ENCODE measurements at regions not wholly inside any gene's neighbourhood (a gene's known extent, or its start where the extent isn't known, plus 50 kb on each side); places are given as distances from the start of the nearest gene placed in this dataset.

DNA sequence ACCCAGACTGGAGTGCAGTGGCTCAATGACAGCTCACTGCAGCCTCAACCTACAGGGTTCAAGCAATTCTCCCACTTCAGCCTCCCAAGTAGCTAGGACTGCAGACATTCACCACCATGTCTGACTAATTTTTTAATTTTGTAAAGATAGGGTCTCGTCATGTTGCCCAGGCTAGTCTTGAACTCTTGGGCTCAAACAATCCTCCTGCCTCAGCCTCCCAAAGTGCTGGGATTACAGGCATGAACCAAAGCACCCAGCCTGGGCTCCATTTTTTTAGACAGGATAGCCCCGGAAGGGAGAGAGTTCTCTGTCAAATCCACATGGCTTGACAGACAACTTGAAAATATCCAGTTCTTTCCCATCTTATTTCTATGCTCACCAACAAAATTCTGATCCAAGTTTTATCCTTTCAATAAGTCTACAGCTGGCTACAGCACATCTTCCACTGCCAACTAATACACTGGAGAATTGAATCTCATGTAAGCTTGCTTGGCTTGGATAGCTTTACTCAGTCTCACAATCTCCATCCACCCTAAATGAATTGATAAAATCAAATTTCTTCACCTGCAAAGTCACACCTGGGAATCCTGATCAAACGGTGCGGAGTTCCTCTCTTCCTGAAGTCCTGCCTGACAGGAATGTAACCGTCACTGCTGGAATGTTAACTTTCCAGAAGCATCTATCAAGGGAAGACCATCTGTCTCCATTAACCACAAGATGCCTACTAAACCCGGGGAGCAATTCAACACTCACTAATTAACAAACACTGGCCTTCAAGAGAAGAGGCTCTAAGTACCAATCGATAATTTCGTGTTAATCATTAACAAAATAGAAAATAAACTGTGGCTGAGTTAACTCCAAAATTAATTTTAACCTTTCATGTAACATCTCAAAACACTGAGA lies 239.7 kb upstream of the MKLN1 start:
- TF ChIP-seq, protein P1, sequence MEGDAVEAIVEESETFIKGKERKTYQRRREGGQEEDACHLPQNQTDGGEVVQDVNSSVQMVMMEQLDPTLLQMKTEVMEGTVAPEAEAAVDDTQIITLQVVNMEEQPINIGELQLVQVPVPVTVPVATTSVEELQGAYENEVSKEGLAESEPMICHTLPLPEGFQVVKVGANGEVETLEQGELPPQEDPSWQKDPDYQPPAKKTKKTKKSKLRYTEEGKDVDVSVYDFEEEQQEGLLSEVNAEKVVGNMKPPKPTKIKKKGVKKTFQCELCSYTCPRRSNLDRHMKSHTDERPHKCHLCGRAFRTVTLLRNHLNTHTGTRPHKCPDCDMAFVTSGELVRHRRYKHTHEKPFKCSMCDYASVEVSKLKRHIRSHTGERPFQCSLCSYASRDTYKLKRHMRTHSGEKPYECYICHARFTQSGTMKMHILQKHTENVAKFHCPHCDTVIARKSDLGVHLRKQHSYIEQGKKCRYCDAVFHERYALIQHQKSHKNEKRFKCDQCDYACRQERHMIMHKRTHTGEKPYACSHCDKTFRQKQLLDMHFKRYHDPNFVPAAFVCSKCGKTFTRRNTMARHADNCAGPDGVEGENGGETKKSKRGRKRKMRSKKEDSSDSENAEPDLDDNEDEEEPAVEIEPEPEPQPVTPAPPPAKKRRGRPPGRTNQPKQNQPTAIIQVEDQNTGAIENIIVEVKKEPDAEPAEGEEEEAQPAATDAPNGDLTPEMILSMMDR (IDR thresholded peaks at IDR 0.05), result no peak
- no peak for TF ChIP-seq POLR2A (IDR thresholded peaks at IDR 0.05)
